LNCAP (cell line): ENCODE measurements at regions not wholly inside any gene's neighbourhood (a gene's known extent, or its start where the extent isn't known, plus 50 kb on each side); places are given as distances from the start of the nearest gene placed in this dataset.

ENCODE experiments used
- TF ChIP-seq, protein P1 (sequence below): fragments of 450-650 bp; IDR thresholded peaks from 2 replicates; pipeline ENCODE4 v1.5.1; 2017; ENCODE audit warnings: mild to moderate bottlenecking

DNA sequence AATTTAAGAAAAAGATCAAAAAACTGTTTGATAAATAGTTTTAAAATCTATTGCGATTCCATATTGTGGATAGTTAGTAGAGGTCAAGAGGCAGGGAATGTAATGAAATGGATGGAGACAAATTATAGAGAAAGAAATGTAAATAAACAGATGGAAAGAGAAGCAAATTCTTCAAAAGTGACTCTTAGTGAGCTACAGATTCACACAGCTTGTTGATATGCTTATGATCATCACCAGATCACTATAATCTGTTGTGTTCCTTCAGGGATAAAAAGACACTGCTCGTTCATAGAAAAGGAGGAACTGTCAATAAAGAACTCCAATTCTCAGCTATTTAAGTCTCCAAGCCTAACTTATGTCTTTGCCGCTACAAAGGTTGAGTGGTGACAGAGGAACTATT lies 251.4 kb upstream of the SEMA3C start:
- TF ChIP-seq, protein P1, sequence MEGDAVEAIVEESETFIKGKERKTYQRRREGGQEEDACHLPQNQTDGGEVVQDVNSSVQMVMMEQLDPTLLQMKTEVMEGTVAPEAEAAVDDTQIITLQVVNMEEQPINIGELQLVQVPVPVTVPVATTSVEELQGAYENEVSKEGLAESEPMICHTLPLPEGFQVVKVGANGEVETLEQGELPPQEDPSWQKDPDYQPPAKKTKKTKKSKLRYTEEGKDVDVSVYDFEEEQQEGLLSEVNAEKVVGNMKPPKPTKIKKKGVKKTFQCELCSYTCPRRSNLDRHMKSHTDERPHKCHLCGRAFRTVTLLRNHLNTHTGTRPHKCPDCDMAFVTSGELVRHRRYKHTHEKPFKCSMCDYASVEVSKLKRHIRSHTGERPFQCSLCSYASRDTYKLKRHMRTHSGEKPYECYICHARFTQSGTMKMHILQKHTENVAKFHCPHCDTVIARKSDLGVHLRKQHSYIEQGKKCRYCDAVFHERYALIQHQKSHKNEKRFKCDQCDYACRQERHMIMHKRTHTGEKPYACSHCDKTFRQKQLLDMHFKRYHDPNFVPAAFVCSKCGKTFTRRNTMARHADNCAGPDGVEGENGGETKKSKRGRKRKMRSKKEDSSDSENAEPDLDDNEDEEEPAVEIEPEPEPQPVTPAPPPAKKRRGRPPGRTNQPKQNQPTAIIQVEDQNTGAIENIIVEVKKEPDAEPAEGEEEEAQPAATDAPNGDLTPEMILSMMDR, result no peak

DNA sequence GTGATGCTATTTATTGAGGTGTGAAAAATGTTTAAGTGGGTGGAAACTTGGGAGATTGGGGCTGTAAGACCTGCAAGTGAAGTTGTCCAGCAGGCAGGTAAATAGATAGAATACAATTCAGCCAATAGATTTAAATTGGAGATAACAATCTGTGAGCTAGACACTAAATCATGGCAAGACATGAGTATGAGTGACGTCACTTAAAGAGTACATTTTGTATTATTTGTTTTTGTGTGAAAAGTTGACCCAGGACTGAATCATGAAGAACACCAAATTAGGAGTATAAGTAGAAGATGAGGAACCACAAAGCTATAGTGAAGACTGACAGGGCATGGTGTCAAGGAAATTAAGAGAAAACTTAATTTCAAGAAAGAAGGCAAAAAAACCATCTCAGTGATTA lies 249.1 kb upstream of the SEMA3C start:
- TF ChIP-seq, protein P1, result no peak

DNA sequence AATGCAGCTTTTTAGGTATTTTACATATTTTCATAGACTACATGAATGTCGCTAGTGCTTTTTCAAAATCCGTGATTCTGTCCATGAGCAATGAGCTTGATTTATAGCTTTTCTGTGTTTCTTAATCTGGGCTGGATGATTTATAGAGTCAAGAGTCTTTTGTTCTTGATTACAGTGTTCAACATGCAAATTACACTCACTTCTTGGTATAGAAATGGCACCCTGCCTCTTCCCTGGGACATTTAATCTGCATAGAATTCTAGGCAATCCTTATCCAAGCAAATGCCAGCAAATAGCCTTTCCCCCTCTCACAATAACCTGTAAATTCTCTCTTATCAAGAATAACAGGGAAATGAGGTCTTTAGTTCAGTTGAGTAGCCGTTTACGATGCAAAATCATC lies 246.2 kb upstream of the SEMA3C start:
- TF ChIP-seq, protein P1, result no peak

DNA sequence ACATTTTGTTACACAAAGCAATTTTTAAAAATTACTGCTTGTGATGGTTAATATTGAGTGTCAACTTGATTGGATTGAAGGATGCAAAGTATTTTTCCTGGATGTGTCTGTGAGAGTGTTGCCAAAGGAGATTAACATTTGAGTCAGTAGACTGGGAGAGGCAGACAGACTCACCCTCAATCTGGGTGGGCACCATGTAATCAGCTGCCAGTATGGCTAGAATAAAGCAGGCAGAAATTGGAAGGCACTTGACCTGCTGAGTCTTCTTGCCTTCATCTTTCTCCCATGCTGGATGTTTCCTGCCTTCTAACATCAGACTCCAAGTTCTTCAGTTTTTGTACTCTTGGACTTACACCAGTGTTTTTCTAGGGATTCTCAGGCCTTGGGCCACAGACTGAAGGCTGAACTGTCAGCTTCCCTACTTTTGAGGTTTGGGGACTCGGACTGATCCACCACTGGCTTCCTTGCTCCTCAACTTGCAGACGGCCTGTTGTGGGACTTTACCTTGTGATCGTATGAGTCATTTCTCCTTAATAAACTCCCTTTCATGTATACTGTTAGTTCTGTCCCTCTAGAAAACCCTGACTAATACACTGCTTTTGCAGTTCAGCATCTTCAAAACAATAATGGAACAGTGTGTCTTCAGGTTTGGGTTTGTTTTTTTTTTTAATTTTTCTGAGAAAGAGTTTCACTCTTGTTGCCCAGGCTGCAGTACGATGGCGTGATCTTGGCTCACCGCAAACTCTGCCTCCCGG lies 244.1 kb upstream of the SEMA3C start:
- TF ChIP-seq, protein P1, result no peak

DNA sequence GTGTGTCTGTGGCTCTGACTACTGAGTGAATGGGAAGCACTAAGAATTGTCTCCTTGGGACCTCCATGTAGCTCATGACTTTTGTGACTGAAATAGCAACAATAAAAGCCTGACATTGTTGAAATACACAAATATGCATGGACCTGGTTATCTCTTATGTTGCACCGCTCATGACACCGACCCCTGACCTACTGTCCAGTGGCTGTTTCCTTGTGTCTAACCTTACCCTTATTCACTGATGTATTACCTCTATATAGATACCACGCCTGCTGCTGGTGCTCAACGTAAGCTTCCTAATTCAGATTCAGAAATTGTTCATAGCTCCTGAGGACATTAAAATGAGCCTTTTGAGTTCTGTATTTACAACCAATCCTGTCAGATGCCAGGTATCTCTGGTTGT lies 243.4 kb upstream of the SEMA3C start:
- TF ChIP-seq, protein P1, result no peak

DNA sequence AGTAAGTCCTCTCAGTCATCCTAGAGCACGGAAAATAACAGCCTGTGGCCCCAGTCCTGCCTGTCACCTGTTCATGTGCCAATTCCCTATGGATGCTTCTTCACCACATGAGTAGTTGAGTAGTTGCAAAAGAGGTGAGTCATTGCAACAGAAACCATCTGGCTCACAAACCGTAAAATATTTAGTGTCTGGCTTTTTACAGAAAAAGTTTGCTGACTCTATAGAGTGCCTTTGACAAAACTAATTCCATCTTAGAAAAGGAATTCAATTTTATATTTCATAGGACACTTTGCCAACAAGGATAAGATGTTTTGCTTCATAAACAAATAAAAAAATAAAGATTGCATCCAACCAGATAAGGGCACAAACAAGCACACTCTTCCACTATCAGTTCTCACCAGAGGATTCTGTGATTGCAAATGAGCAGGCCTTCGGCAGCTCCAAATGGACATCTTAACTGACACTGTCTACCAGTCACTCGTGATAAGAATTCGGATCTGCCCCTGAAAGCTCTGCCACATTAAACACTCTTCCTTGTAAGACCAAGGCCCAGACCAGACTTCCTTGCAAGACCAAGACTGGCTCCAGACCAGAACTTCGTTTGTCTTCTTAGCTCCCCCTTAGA lies 242.7 kb upstream of the SEMA3C start:
- TF ChIP-seq, protein P1, result no peak

DNA sequence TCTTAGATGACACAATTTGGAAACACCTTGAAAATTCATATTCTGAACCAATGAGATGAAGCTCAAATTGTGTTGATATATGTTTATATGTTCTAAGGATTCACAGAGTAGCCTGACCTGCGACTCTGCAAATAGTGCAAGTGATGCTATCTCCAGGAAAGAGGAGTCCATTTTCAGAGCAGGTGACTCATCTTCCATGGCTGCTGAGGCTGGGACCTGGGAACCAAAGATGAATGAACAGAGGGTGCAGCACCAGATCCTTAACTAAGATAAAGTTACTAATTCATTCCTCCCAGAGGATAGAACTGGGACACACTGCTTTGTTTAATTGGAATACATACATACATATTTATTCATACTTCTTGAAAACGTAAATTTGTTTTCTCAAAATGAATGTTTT lies 240.6 kb upstream of the SEMA3C start:
- TF ChIP-seq, protein P1, result no peak
